Ishikawa (cell line): ENCODE measurements at regions not wholly inside any gene's neighbourhood (a gene's known extent, or its start where the extent isn't known, plus 50 kb on each side); places are given as distances from the start of the nearest gene placed in this dataset.

ENCODE experiments used
- CREB1 ChIP-seq: IDR thresholded peaks from 2 replicates; pipeline ENCODE4 v1.6.1; 2012; ENCODE audit warnings: low read depth
- FOXM1 ChIP-seq: IDR thresholded peaks from 2 replicates; pipeline ENCODE4 v1.6.1; 2012; ENCODE audit warnings: low read depth, borderline replicate concordance
- TAF1 ChIP-seq: IDR thresholded peaks from 2 replicates; pipeline ENCODE4 v1.6.1; 2012; ENCODE audit warnings: low read depth, mild to moderate bottlenecking
- TEAD4 ChIP-seq: IDR thresholded peaks from 2 replicates; pipeline ENCODE4 v1.6.1; 2012

DNA sequence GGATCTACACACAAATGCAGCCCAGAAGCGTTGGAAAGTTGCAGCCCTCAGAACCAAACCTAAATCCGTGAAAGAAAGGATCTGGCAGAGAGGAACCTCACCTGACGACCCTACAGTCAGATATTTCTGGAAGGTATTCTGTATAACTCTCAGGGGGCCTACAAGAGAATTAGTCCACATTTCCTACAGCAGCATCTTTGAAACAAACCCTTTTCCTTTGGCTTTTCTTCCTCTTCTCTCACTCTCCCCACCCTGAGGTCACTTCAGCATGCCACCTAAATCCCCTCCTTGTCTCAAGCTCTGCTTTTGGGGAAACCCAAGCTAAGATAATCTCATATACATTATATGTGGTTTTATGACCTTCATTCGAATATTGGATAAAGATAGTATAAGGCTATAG is 719.0 kb upstream of the MIR17HG start:
- TF ChIP-seq FOXM1 (no peak), TAF1 (no peak), CREB1 (no peak), TEAD4 (no peak)
